GM06990 (cell line): ENCODE measurements at regions not wholly inside any gene's neighbourhood (a gene's known extent, or its start where the extent isn't known, plus 50 kb on each side); places are given as distances from the start of the nearest gene placed in this dataset.
"Not testable (repeated sequence)": the region's sequence is repeated elsewhere in the genome, so short reads cannot be mapped to it uniquely, and the experiment has no call there.

Experiments
- DNase-seq: peaks from one replicate; pipeline ENCODE4 v3.0.0-alpha.2; 2011; ENCODE audit not compliant: insufficient read length; ENCODE audit errors: extremely low read depth
- H3K27me3 ChIP-seq: replicated peaks from 2 replicates; pipeline ENCODE4 v1.6.0; 2011; ENCODE audit warnings: low read length; ENCODE audit not compliant: control insufficient read depth, insufficient read depth
- H3K36me3 ChIP-seq: 2 replicates; pipeline ENCODE4 v1.5.1; 2011; ENCODE audit warnings: low read length; ENCODE audit not compliant: control insufficient read depth, insufficient read depth
- H3K4me3 ChIP-seq: replicated peaks from 2 replicates; pipeline ENCODE4 v1.5.1; 2011; ENCODE audit warnings: low read depth, mild to moderate bottlenecking, control low read depth, low read length

GRCh38 chr15:44817797-44818196 lies 81.5 kb downstream of the TRIM69 start:
- H3K36me3 ChIP-seq, DNase-seq, H3K4me3 ChIP-seq, H3K27me3 ChIP-seq: not testable (repeated sequence)

GRCh38 chr15:44819331-44819987 lies 83.1 kb downstream of the TRIM69 start:
- not testable (repeated sequence) for H3K4me3 ChIP-seq, H3K27me3 ChIP-seq, DNase-seq, H3K36me3 ChIP-seq

- H3K27me3 ChIP-seq, H3K4me3 ChIP-seq, DNase-seq, H3K36me3 ChIP-seq: not testable (repeated sequence)
These were observed 84.2 kb downstream of the TRIM69 start for GRCh38 chr15:44820535-44820934.

GRCh38 chr15:44820967-44821366 lies 84.6 kb downstream of the TRIM69 start:
- not testable (repeated sequence) for H3K4me3 ChIP-seq, H3K27me3 ChIP-seq, H3K36me3 ChIP-seq, DNase-seq

- not testable (repeated sequence) for DNase-seq, H3K36me3 ChIP-seq, H3K4me3 ChIP-seq, H3K27me3 ChIP-seq
These were observed 88.2 kb downstream of the TRIM69 start for GRCh38 chr15:44824277-44825145.

GRCh38 chr15:44826583-44826982 lies 90.3 kb downstream of the TRIM69 start:
- H3K36me3 ChIP-seq, H3K27me3 ChIP-seq, DNase-seq, H3K4me3 ChIP-seq: not testable (repeated sequence)

- not testable (repeated sequence) for H3K4me3 ChIP-seq, H3K36me3 ChIP-seq, H3K27me3 ChIP-seq, DNase-seq
These were observed 92.0 kb downstream of the TRIM69 start for GRCh38 chr15:44828229-44828914.

- H3K4me3 ChIP-seq, H3K27me3 ChIP-seq, DNase-seq, H3K36me3 ChIP-seq: not testable (repeated sequence)
These were observed 92.8 kb downstream of the TRIM69 start for GRCh38 chr15:44829150-44829549.

GRCh38 chr15:44830692-44831408 lies 94.5 kb downstream of the TRIM69 start:
- H3K36me3 ChIP-seq, H3K4me3 ChIP-seq, H3K27me3 ChIP-seq, DNase-seq: not testable (repeated sequence)

- not testable (repeated sequence) for H3K36me3 ChIP-seq, DNase-seq, H3K4me3 ChIP-seq, H3K27me3 ChIP-seq
These were observed 95.0 kb downstream of the TRIM69 start for GRCh38 chr15:44831409-44831741.

GRCh38 chr15:44832133-44832532 lies 95.8 kb downstream of the TRIM69 start:
- H3K36me3 ChIP-seq, H3K4me3 ChIP-seq, H3K27me3 ChIP-seq, DNase-seq: not testable (repeated sequence)

GRCh38 chr15:44833081-44833480 lies 96.8 kb downstream of the TRIM69 start:
- H3K4me3 ChIP-seq, H3K27me3 ChIP-seq, H3K36me3 ChIP-seq, DNase-seq: not testable (repeated sequence)

GRCh38 chr15:44833761-44834160 lies 97.4 kb downstream of the TRIM69 start:
- not testable (repeated sequence) for H3K4me3 ChIP-seq, H3K36me3 ChIP-seq, DNase-seq, H3K27me3 ChIP-seq

- not testable (repeated sequence) for H3K4me3 ChIP-seq, H3K36me3 ChIP-seq, H3K27me3 ChIP-seq, DNase-seq
These were observed 98.8 kb downstream of the TRIM69 start for GRCh38 chr15:44835082-44835481.
